Erythroblast (primary cell): ENCODE measurements at regions not wholly inside any gene's neighbourhood (a gene's known extent, or its start where the extent isn't known, plus 50 kb on each side); places are given as distances from the start of the nearest gene placed in this dataset.

Experiments
- GATA1 ChIP-seq: IDR thresholded peaks from 2 replicates; pipeline ENCODE4 v1.6.1; 2011; ENCODE audit warnings: low read depth, mild to moderate bottlenecking, control low read depth, low read length, moderate library complexity
- POLR2A ChIP-seq: IDR thresholded peaks from 2 replicates; pipeline ENCODE4 v1.6.1; 2011; ENCODE audit warnings: mild to moderate bottlenecking, low read length

DNA sequence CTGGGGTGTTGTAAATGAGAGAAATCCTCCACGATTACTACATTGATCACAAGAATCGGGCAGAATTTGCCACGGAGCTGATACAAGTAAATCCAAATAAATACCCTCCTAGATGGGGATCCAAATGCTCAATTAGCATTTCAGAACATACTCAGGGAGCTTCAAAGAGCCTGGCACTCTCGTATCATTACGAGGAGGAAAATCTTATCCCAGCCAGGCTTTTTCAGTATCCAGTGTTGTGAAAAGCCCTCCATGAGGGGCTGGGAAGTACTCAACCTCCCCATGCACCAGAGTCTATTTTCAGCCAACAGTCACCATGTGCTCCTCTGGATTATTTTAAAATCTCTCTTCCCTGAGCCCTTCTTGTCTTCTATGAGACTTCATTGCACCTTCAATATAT is 122.6 kb upstream of the ARRDC4 start:
- no peak for TF ChIP-seq POLR2A
- no peak for TF ChIP-seq GATA1
